K562 (cell line): ENCODE measurements at regions not wholly inside any gene's neighbourhood (a gene's known extent, or its start where the extent isn't known, plus 50 kb on each side); places are given as distances from the start of the nearest gene placed in this dataset.

Experiments
- ATAC-seq: fragments of 200-7000 bp; cut with Tn5 transposase; 3 replicates; pipeline ENCODE4 v1.9.1; 2020; ENCODE audit warnings: moderate library complexity
- BruUV-seq: library from RNA; stranded (reverse); fragments of 400-500 nt; replicated peaks from 2 replicates; lab custom pipeline; 2021; lab: Mats Ljungman, UMichigan
- CTCF ChIA-PET: fragments of 300-600 bp; formaldehyde crosslinking; extraction: SDS; loops from one replicate; lab custom pipeline; 2021; ENCODE audit warnings: low intra/inter-chr PET ratio; lab: Yijun Ruan, JAX
- POLR2A ChIA-PET: fragments of 300-600, 350-650 bp; sonication (Branson Sonifier 250); formaldehyde crosslinking; extraction: SDS; loops from one replicate; lab custom pipeline; 2021; ENCODE audit warnings: antibody characterized with exemption, inconsistent platforms; lab: Yijun Ruan, JAX
- DNase-seq, 4 experiments: peaks; one replicate each; pipeline versions ENCODE4 v3.0.0 to v3.0.0-alpha.2; 2011 to 2018; ENCODE audit warnings: low spot score in 3 of 4, mixed read lengths in 3 of 4; ENCODE audit errors: extremely low read depth in 1 of 4
- FAIRE-seq: peaks from 2 replicates; lab custom pipeline; 2011; peaks lifted over from hg19 to GRCh38; lab: Jason Lieb, UNC
- H2AFZ ChIP-seq: 2 replicates; pipeline ENCODE4 v1.6.0; 2011; ENCODE audit warnings: low read depth, low read length, control low read depth, inconsistent platforms
- H3K27ac ChIP-seq: fragments of 200-600 bp; 3 replicates; pipeline ENCODE4 v1.8.0; 2011; ENCODE audit warnings: low read depth, mild to moderate bottlenecking, control low read depth, inconsistent platforms, low read length, moderate library complexity, mixed read lengths; ENCODE audit errors: extremely low read depth
- H3K27me3 ChIP-seq, 2 experiments: fragments of 300-600 bp in 1 of 2; 2 replicates in 1 of 2; 3 replicates in 1 of 2; pipeline versions ENCODE4 v1.6.0 to v1.8.0; 2011; ENCODE audit warnings: inconsistent platforms in 2 of 2, low read length in 2 of 2, mild to moderate bottlenecking in 1 of 2, mixed read lengths in 1 of 2, moderate library complexity in 1 of 2; ENCODE audit not compliant: control insufficient read depth in 2 of 2, insufficient read depth in 2 of 2
- H3K36me3 ChIP-seq: fragments of 300-600 bp; 3 replicates; pipeline ENCODE4 v1.8.0; 2011; ENCODE audit warnings: mild to moderate bottlenecking, low read length, inconsistent platforms; ENCODE audit not compliant: control insufficient read depth, insufficient read depth
- H3K4me1 ChIP-seq, 2 experiments: fragments of 200-600 bp in 1 of 2; replicated peaks in 1 of 2; 2 replicates in 1 of 2; 3 replicates in 1 of 2; pipeline versions ENCODE4 v1.5.1 to v1.8.0; 2011; ENCODE audit warnings: inconsistent platforms in 2 of 2, low read length in 2 of 2, mild to moderate bottlenecking in 1 of 2, mixed read lengths in 1 of 2, moderate library complexity in 1 of 2; ENCODE audit not compliant: control insufficient read depth in 2 of 2, insufficient read depth in 2 of 2
- H3K4me2 ChIP-seq: 2 replicates; pipeline ENCODE4 v1.6.1; 2011; ENCODE audit warnings: low read length, control low read depth, inconsistent platforms, mixed read lengths; ENCODE audit not compliant: insufficient read depth
- H3K4me3 ChIP-seq: fragments of 200-600 bp; sonication (generic), shearing (Covaris generic); 2 replicates; pipeline ENCODE4 v1.5.1; 2016; ENCODE audit warnings: control low read depth, inconsistent platforms
- H3K79me2 ChIP-seq: fragments of 200-600 bp; 3 replicates; pipeline ENCODE4 v1.8.0; 2011; ENCODE audit warnings: low read length, inconsistent platforms; ENCODE audit not compliant: control insufficient read depth, insufficient read depth
- H3K9ac ChIP-seq, 2 experiments: 2 replicates each; pipeline versions ENCODE4 v1.6.0 to v1.6.1; 2011; ENCODE audit warnings: low read depth in 2 of 2, low read length in 2 of 2, control low read depth in 1 of 2, inconsistent platforms in 1 of 2, mild to moderate bottlenecking in 1 of 2, mixed read lengths in 1 of 2; ENCODE audit not compliant: insufficient read depth in 1 of 2
- H3K9me1 ChIP-seq: one replicate; pipeline ENCODE4 v1.6.0; 2011; ENCODE audit warnings: inconsistent platforms, mild to moderate bottlenecking, low read length, moderate library complexity; ENCODE audit not compliant: control insufficient read depth, insufficient read depth
- H3K9me3 ChIP-seq: replicated peaks from 2 replicates; pipeline ENCODE4 v1.5.1; 2011; ENCODE audit warnings: low read depth, low read length, inconsistent platforms; ENCODE audit not compliant: control insufficient read depth, insufficient read depth
- H4K20me1 ChIP-seq: replicated peaks from 2 replicates; pipeline ENCODE4 v1.6.1; 2011; ENCODE audit warnings: low read length, inconsistent platforms, mixed read lengths; ENCODE audit not compliant: control insufficient read depth, insufficient read depth
- HDAC6 ChIP-seq: IDR thresholded peaks from 2 replicates; pipeline ENCODE4 v1.6.1; 2012; ENCODE audit warnings: low read depth, mild to moderate bottlenecking, control low read depth, inconsistent platforms, low read length, moderate library complexity
- HEY1 ChIP-seq: fragments of 250-450 bp; sonication (Bioruptor Pico); IDR thresholded peaks from 2 replicates; pipeline ENCODE4 v1.5.0; 2020; ENCODE audit warnings: mild to moderate bottlenecking, moderate library complexity, borderline replicate concordance
- WGBS: fragments of 100-300 bp; shearing (Covaris generic); methylation state at CpG from one replicate; pipeline ENCODE4 v1.1.6; 2016; ENCODE audit warnings: low coverage, mixed read lengths; ENCODE audit not compliant: insufficient coverage; ENCODE audit errors: missing lambda C conversion rate; 5-methylcytosine and 5-hydroxymethylcytosine counted together
- in situ Hi-C: fragments of 300-500 bp; cut with MboI; formaldehyde crosslinking; loops from 4 replicates; pipeline ENCODE4 v1.15.0; 2018; ENCODE audit warnings: inconsistent platforms, mixed read lengths
- intact Hi-C: fragments of 100-400 bp; cut with micrococcal nuclease; formaldehyde crosslinking; loops from 2 replicates; pipeline ENCODE4 v1.14.2; 2022
- TF ChIP-seq, protein P1 (sequence below), 3 experiments: IDR thresholded peaks in 2 of 3; conservative IDR thresholded peaks in 1 of 3; 2 replicates each; pipeline ENCODE4 v1.5.1; 2011 to 2012; ENCODE audit warnings: low read length in 3 of 3, mild to moderate bottlenecking in 3 of 3, control low read depth in 2 of 3, improper control_type of control experiment in 1 of 3, inconsistent platforms in 1 of 3, low read depth in 1 of 3, mixed read lengths in 1 of 3, moderate library complexity in 1 of 3; ENCODE audit not compliant: insufficient read depth in 2 of 3

DNA sequence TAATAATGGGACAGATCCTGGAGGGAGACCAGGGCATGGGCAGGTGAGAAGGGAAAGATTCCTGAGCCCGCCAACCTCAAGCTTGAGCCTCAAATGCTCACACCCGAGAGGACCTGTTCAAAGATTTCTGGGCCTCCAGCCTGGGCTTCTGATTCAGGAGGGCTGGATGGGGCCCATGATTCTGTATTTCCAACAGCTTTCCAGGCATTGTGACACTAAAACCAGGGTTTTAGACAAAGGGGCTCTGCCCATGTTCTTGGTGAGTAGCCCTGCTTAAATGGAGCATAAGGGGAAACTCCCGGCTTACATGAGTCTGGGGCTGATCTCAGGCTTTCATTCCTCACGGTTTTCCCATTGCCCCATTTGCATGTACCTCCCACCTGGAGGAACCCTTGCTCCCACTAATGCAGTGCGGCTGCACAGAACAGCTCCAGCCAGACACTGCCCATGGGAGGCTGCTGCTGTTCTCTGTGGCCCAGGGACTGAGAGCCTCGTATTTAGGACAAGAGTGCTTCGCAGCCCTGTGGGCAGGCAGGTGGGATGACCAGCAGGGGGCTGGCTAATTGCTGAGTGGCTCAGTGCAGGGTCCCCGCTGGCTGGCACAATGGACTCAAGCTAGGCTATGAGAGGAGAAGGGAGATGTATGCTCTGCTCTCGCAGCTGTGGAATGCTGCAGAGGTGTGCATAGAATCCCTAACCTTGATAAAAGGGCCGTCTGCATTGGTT is 135.3 kb upstream of the COBL start:
- Histone ChIP-seq H3K4me1 (no peaks in the 10 kb centered on the region), H4K20me1 (no peaks in the 10 kb centered on the region), H3K9ac (no peak overlapping the region), H3K9me1 (no peaks in the 10 kb centered on the region), H3K36me3 (no peaks in the 10 kb centered on the region), H2AFZ (no peak overlapping the region), H3K4me2 (no peak overlapping the region), H3K4me3 (no peak overlapping the region), H3K79me2 (no peaks in the 10 kb centered on the region), H3K9me3 (no peaks in the 10 kb centered on the region), H3K27me3 (no peaks in the 10 kb centered on the region), H3K27ac (no peak overlapping the region)
- peak in 1 of 4 experiments; percentile 12 for DNase-seq
- intact Hi-C loops (no loop called here), in situ Hi-C loops (no loop called here)
- TF ChIP-seq, protein P1, sequence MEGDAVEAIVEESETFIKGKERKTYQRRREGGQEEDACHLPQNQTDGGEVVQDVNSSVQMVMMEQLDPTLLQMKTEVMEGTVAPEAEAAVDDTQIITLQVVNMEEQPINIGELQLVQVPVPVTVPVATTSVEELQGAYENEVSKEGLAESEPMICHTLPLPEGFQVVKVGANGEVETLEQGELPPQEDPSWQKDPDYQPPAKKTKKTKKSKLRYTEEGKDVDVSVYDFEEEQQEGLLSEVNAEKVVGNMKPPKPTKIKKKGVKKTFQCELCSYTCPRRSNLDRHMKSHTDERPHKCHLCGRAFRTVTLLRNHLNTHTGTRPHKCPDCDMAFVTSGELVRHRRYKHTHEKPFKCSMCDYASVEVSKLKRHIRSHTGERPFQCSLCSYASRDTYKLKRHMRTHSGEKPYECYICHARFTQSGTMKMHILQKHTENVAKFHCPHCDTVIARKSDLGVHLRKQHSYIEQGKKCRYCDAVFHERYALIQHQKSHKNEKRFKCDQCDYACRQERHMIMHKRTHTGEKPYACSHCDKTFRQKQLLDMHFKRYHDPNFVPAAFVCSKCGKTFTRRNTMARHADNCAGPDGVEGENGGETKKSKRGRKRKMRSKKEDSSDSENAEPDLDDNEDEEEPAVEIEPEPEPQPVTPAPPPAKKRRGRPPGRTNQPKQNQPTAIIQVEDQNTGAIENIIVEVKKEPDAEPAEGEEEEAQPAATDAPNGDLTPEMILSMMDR (IDR thresholded peaks at IDR 0.05 in 2 of 3, conservative IDR thresholded peaks at IDR 0.05 in 1 of 3; ENCODE audit: insufficient read depth in 2 of 3, low read depth in 1 of 3, low read length in 3 of 3), result peak in 2 of 3 experiments; percentile 4 to 42; a peak in 1 of 6 replicates
- no peak for TF ChIP-seq HDAC6
- no peak for TF ChIP-seq HEY1 (CRISPR knock-in tag)
- ATAC-seq, result peak; percentile 69
- CTCF ChIA-PET, result no interaction called here
- POLR2A ChIA-PET, result interaction anchor here (0.9 kb wide), 1 partner anchor 22 kb away, joined by 4 read pairs; no protein-coding TSS in a partner anchor
- BruUV-seq, result no TSS peak
- WGBS, result under 1% methylated on average over 10 of the region's 10 CpGs
- no peak for FAIRE-seq
